DND-41 (cell line): ENCODE measurements at regions not wholly inside any gene's neighbourhood (a gene's known extent, or its start where the extent isn't known, plus 50 kb on each side); places are given as distances from the start of the nearest gene placed in this dataset.

Source experiments
- EZH2 ChIP-seq: IDR thresholded peaks from 3 replicates; pipeline ENCODE4 v1.6.1; 2012; ENCODE audit warnings: borderline replicate concordance, low read depth, mild to moderate bottlenecking, moderate library complexity, low read length, inconsistent platforms; ENCODE audit not compliant: severe bottlenecking
- TF ChIP-seq, protein P1 (sequence below): IDR thresholded peaks from 2 replicates; pipeline ENCODE4 v1.5.1; 2012; ENCODE audit warnings: borderline replicate concordance, low read length, moderate library complexity, mild to moderate bottlenecking; ENCODE audit not compliant: poor library complexity, severe bottlenecking; ENCODE audit errors: extremely low read depth

GRCh38 chr3:72537448-72537847, 310.8 kb downstream of the SHQ1 start:
- TF ChIP-seq, protein P1, sequence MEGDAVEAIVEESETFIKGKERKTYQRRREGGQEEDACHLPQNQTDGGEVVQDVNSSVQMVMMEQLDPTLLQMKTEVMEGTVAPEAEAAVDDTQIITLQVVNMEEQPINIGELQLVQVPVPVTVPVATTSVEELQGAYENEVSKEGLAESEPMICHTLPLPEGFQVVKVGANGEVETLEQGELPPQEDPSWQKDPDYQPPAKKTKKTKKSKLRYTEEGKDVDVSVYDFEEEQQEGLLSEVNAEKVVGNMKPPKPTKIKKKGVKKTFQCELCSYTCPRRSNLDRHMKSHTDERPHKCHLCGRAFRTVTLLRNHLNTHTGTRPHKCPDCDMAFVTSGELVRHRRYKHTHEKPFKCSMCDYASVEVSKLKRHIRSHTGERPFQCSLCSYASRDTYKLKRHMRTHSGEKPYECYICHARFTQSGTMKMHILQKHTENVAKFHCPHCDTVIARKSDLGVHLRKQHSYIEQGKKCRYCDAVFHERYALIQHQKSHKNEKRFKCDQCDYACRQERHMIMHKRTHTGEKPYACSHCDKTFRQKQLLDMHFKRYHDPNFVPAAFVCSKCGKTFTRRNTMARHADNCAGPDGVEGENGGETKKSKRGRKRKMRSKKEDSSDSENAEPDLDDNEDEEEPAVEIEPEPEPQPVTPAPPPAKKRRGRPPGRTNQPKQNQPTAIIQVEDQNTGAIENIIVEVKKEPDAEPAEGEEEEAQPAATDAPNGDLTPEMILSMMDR = no peak
- TF ChIP-seq EZH2 = no peak
